ENCODE measurements at regions not wholly inside any gene's neighbourhood (a gene's known extent, or its start where the extent isn't known, plus 50 kb on each side); places are given as distances from the start of the nearest gene placed in this dataset.

DNA sequence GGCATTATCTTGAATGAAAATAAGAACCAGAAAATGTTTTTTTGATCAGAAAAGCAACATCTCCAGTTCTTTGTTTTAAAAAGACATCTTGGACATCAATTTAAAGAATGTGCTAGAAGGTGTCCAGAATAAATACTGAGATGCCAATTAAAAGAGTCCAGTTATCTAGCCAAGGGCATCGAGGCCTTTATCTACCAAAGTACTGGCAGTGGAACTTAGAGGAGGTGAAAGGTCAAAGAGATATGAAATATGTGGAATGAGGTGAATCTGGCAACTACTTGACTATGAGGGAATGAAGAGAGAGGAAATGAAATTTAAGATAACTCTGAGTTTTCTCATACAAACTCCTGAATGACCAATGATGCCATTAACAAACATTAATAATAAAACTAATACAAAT, 154.3 kb upstream of the GNAI1 start (continued):
- no peak for TF ChIP-seq CHD4 (IDR thresholded peaks at IDR 0.05)

DNA sequence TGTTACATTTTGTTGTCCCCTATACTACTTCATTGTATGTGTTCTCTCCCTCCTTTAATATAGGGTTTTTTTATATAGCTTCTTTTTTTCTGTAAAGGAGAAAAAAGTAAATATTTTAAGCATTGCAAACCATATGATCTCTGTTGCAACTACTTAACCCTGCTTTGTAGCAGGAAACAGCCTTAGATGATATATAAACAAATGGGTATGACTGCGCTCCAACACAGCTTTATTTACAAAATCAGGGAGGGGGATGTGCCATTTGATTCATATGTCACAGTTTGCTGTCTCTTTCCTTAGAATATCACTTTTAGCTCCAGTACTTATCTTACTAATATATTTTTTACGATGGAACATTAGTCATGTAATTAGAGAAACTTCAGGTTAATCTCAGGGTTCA, 155.2 kb upstream of the GNAI1 start:
- Histone ChIP-seq H3K9me3 (replicated peaks; ENCODE audit: control insufficient read depth, insufficient read depth, low read length) (no peaks in the 10 kb centered on the region), H3K27me3 (replicated peaks in 1 of 2; ENCODE audit: control insufficient read depth in 2 of 2, insufficient read depth in 2 of 2, low read length in 1 of 2) (no peaks in the 10 kb centered on the region), H2AFZ (ENCODE audit: control insufficient read depth, low read depth, low read length) (no peak overlapping the region), H3K4me2 (ENCODE audit: control insufficient read depth, insufficient read depth) (no peak overlapping the region), H3K79me2 (ENCODE audit: control insufficient read depth, insufficient read depth, low read length) (no peaks in the 10 kb centered on the region), H3K4me1 (ENCODE audit: control insufficient read depth, insufficient read depth, low read length) (no peaks in the 10 kb centered on the region), H3K36me3 (ENCODE audit: control insufficient read depth in 2 of 2, insufficient read depth in 2 of 2, low read length in 1 of 2) (no peaks in the 10 kb centered on the region), H4K20me1 (ENCODE audit: control insufficient read depth, insufficient read depth) (no peaks in the 10 kb centered on the region), H3K9ac (ENCODE audit: control insufficient read depth, insufficient read depth, low read length) (no peak overlapping the region), H3K4me3 (no peak overlapping the region), H3K27ac (ENCODE audit: control insufficient read depth, insufficient read depth) (no peak overlapping the region)
- in situ Hi-C loops (cut with MboI): no loop called here
- FAIRE-seq (no peak), DNase-seq (ENCODE audit: low read depth, low spot score) (no peak), ATAC-seq (no peak)
- SMC1A ChIA-PET (ENCODE audit: uncharacterized antibody, unreplicated experiment): no interaction called here
- no TSS peak for BruUV-seq (replicated peaks)
- CTCF ChIA-PET: interaction anchor here (0.8 kb wide), 1 partner anchor 99 kb away, joined by 3 read pairs; no protein-coding TSS in a partner anchor
- WGBS (ENCODE audit: insufficient coverage, insufficient replicate concordance, low lambda C conversion rate, missing lambda C conversion rate): 21% methylated on average over 2 of the region's 2 CpGs
- RAD21 ChIA-PET (ENCODE audit: unreplicated experiment): no interaction called here
- intact Hi-C loops (cut with micrococcal nuclease; ENCODE audit: unreplicated experiment): no loop called here
- POLR2A ChIA-PET: no interaction called here
- TF ChIP-seq NRF1 (conservative IDR thresholded peaks at IDR 0.05; ENCODE audit: low read depth, low read length) (no peak), CREM (IDR thresholded peaks at IDR 0.05; ENCODE audit: low read depth) (no peak), SPI1 (IDR thresholded peaks at IDR 0.05; ENCODE audit: borderline replicate concordance, insufficient read depth, low read depth, low read length) (no peak), ETV6 (conservative IDR thresholded peaks at IDR 0.05 in 1 of 2, IDR thresholded peaks at IDR 0.05 in 1 of 2; ENCODE audit: borderline replicate concordance in 1 of 2, low read depth in 1 of 2) (no peak), MEF2B (IDR thresholded peaks at IDR 0.05; ENCODE audit: partially characterized antibody, poor library complexity, severe bottlenecking) (no peak), SP1 (IDR thresholded peaks at IDR 0.05; ENCODE audit: low read depth, low read length) (no peak), MYB (IDR thresholded peaks at IDR 0.05; ENCODE audit: borderline replicate concordance, low read depth, low read length) (no peak), ZZZ3 (IDR thresholded peaks at IDR 0.05; ENCODE audit: control insufficient read depth, insufficient read length, low read depth) (no peak), CBX5 (IDR thresholded peaks at IDR 0.05; ENCODE audit: low read depth) (no peak)
- TF ChIP-seq, protein P1, sequence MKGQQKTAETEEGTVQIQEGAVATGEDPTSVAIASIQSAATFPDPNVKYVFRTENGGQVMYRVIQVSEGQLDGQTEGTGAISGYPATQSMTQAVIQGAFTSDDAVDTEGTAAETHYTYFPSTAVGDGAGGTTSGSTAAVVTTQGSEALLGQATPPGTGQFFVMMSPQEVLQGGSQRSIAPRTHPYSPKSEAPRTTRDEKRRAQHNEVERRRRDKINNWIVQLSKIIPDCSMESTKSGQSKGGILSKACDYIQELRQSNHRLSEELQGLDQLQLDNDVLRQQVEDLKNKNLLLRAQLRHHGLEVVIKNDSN (IDR thresholded peaks at IDR 0.05; ENCODE audit: borderline replicate concordance, extremely low read length, insufficient read depth, low read depth, low read length): no peak
- TF ChIP-seq, protein P2, sequence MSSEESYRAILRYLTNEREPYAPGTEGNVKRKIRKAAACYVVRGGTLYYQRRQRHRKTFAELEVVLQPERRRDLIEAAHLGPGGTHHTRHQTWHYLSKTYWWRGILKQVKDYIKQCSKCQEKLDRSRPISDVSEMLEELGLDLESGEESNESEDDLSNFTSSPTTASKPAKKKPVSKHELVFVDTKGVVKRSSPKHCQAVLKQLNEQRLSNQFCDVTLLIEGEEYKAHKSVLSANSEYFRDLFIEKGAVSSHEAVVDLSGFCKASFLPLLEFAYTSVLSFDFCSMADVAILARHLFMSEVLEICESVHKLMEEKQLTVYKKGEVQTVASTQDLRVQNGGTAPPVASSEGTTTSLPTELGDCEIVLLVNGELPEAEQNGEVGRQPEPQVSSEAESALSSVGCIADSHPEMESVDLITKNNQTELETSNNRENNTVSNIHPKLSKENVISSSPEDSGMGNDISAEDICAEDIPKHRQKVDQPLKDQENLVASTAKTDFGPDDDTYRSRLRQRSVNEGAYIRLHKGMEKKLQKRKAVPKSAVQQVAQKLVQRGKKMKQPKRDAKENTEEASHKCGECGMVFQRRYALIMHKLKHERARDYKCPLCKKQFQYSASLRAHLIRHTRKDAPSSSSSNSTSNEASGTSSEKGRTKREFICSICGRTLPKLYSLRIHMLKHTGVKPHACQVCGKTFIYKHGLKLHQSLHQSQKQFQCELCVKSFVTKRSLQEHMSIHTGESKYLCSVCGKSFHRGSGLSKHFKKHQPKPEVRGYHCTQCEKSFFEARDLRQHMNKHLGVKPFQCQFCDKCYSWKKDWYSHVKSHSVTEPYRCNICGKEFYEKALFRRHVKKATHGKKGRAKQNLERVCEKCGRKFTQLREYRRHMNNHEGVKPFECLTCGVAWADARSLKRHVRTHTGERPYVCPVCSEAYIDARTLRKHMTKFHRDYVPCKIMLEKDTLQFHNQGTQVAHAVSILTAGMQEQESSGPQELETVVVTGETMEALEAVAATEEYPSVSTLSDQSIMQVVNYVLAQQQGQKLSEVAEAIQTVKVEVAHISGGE (CRISPR knock-in tag; IDR thresholded peaks at IDR 0.05): no peak
- TF ChIP-seq, protein P3, sequence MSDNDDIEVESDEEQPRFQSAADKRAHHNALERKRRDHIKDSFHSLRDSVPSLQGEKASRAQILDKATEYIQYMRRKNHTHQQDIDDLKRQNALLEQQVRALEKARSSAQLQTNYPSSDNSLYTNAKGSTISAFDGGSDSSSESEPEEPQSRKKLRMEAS (IDR thresholded peaks at IDR 0.05; ENCODE audit: low read depth, low read length): no peak
- TF ChIP-seq, protein P4, sequence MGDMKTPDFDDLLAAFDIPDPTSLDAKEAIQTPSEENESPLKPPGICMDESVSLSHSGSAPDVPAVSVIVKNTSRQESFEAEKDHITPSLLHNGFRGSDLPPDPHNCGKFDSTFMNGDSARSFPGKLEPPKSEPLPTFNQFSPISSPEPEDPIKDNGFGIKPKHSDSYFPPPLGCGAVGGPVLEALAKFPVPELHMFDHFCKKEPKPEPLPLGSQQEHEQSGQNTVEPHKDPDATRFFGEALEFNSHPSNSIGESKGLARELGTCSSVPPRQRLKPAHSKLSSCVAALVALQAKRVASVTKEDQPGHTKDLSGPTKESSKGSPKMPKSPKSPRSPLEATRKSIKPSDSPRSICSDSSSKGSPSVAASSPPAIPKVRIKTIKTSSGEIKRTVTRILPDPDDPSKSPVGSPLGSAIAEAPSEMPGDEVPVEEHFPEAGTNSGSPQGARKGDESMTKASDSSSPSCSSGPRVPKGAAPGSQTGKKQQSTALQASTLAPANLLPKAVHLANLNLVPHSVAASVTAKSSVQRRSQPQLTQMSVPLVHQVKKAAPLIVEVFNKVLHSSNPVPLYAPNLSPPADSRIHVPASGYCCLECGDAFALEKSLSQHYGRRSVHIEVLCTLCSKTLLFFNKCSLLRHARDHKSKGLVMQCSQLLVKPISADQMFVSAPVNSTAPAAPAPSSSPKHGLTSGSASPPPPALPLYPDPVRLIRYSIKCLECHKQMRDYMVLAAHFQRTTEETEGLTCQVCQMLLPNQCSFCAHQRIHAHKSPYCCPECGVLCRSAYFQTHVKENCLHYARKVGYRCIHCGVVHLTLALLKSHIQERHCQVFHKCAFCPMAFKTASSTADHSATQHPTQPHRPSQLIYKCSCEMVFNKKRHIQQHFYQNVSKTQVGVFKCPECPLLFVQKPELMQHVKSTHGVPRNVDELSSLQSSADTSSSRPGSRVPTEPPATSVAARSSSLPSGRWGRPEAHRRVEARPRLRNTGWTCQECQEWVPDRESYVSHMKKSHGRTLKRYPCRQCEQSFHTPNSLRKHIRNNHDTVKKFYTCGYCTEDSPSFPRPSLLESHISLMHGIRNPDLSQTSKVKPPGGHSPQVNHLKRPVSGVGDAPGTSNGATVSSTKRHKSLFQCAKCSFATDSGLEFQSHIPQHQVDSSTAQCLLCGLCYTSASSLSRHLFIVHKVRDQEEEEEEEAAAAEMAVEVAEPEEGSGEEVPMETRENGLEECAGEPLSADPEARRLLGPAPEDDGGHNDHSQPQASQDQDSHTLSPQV (IDR thresholded peaks at IDR 0.05): no peak
